ENCODE measurements at regions not wholly inside any gene's neighbourhood (a gene's known extent, or its start where the extent isn't known, plus 50 kb on each side); places are given as distances from the start of the nearest gene placed in this dataset.

- no peak for DNase-seq
Observed at GRCh38 chr16:20259541-20259940, 67.8 kb downstream of the GP2 start.

GRCh38 chr16:20257234-20257633 lies 70.1 kb downstream of the GP2 start:
- no peak for DNase-seq

GRCh38 chr16:20255002-20255401 lies 72.3 kb downstream of the GP2 start:
- DNase-seq, result no peak

- DNase-seq, result no peak
Observed at GRCh38 chr16:20253825-20254224, 73.5 kb downstream of the GP2 start.

DNA sequence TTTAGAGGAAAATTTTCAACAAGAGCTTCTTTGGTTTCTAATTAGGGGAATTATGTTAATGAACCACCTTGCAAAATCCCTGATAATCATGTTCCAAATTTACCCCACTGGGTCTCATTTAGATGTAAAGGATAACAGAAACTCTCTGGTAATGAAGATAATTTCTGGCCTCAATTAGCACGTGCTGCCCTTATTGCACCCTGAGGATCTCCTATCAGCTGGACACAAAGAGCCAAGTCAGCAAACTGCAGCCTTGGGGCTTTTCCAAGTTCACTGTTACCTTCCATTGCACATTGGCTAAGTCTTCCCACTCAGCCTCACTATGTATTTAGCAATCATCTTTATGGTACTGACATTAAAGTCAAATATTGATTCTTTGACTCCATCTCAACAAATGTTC lies 78.1 kb downstream of the GP2 start:
- no peak for DNase-seq

GRCh38 chr16:20247076-20247475 lies 80.2 kb downstream of the GP2 start:
- no peak for DNase-seq

GRCh38 chr16:20243731-20244281 lies 83.5 kb downstream of the GP2 start:
- peak; percentile 55 for DNase-seq

- no peak for DNase-seq
Observed at GRCh38 chr16:20242568-20243255, 84.6 kb downstream of the GP2 start.

GRCh38 chr16:20241321-20241720 lies 86.0 kb downstream of the GP2 start:
- no peak for DNase-seq

DNA sequence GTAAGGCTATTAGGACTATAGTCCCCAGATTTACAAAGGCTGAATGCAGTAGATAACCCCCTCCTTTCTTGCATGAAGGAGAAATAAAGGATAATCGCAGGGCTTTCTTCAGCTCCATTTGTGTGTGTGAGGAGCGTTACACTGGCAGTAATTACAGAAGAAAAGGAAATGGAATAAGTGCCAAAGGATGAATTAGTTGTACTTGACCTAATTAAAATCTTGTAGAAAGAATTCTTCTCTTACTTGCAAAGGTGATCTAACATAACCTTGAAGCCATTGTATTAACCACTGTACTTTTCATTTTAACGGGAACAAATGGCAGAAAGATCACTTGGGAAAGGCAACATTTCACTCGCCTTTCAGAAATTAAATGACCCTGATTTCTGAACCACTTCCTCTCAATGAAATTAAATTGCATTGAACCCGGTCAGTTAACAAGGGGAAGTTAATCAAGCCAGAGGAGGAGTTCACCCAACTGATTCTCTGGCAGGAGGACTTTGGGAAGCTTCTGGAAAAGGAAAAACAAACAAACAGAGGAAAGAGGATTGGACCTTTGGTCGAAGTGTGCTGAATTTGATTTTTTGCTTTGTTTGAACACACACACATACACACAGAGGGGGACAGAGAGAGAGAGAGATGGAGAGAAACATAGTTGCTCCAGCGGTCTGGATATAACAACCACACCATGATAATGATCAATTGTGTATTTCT lies 90.6 kb downstream of the GP2 start:
- no peak for DNase-seq

- DNase-seq, result no peak
Observed at GRCh38 chr16:20225228-20225733, 102.0 kb downstream of the GP2 start.

GRCh38 chr16:20221208-20221607 lies 106.1 kb downstream of the GP2 start:
- no peak for DNase-seq

DNA sequence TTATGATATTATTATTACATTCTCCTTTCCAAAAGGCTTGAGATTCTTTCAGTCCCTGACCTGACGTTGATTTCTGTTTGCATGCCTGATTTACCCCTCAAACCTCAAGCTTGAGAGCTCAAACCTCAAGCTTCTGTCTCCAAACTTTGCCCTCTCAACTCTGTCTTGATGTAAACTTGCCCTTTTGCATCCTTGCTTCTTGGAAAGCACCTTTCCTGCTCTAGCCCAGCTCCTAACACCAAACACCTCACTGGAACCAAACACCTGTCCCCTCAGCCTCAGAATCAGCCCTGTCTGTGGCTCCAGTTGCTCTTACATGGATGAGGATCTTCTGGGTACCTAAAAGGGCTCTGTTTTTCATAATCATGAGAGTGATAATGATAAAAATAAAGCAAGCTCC lies 109.2 kb downstream of the GP2 start:
- no peak for DNase-seq

DNA sequence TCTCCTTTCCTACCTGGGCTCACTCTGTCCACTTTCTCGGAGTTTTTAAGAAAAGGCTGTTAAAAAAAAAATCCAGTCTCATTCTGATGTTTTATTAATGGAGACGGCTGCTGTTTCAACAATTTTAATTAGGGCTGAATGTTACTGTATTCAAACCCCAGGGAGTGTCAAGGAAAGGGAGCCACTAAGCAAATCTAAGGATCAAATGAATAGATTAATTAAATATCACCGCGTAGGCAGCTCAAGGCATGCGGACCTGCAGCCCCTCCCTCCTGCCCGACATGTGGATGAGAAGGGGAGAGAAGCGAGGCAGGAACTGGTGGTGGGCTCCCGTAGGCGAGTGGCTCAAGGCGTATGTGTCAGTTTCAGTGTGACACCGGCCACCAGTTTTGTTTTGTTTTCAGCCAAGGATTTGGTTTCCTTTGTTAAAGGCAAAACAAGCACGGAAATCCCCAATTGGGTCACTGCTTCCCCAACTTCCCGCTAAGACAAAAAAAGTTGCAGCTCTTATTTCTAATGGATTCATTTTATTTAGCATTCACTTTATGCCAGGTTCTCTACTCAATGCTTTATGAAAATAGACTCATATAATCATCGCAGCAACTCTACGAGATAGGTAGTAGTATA lies 110.6 kb downstream of the GP2 start:
- DNase-seq, result no peak

DNA sequence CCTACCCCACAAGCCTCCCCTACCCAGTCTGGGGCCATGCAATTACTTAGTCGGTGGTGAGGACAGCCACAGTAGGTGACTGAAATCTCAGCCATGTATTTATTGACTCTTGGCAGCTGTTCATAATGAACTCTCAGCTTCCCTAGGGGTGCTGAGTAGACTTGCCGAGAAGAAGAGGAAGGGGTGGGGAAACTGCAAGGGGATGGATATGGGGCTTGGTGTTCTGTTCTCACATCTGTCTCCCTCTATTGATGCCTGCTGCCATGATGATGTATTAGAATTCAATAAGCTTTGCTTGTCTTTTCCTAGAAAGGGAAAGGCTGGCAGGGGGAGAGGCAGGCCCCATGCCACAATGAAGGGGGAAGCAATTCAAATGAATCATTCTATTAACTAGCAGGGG lies 112.9 kb downstream of the GP2 start:
- no peak for DNase-seq

DNA sequence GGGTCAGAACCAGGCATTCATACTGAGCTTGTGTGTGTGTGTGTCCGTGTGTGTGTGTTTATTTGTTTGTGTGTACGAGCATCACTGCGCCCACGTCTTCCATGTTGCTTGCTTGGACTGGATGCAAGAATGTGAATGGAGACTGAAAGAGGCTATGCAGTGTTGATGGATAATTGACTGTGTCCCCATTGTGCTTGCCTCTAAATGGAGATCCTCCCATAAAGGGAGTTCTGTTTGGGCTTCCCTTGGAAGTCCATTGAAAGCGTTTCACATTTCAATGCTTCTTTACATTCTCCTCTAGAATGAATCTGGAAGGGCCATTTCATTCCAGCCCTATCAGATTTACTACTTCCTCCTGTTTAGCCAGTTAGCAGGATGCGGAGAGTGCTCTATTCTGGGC lies 124.0 kb downstream of the GP2 start:
- no peak for DNase-seq

DNA sequence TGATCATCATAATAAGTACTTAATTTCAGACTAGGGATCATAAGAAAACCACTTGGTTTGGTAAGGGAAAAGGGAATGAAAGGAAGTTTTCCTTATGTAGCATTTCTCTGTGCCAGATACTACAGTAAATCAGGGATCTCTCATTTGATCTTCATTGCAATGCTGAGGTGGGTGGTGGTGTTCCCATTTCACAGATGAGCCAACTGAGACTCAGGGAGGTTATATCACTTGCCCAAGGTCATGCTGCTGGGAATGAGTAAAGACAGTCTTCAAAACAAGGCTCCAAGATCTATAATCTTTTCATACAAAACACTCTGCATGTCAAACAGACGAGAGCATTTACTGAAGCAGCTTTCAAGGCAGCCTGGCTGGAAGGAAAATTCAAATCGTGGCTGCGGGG lies 124.6 kb downstream of the GP2 start:
- DNase-seq, result no peak

- DNase-seq, result no peak
Observed at GRCh38 chr16:20192801-20193200, 119.1 kb upstream of the GPR139 start.

GRCh38 chr16:20191566-20191965 lies 117.9 kb upstream of the GPR139 start:
- no peak for DNase-seq

- no peak for DNase-seq
Observed at GRCh38 chr16:20181949-20182348, 108.3 kb upstream of the GPR139 start.

- no peak for DNase-seq
Observed at GRCh38 chr16:20181416-20181815, 107.7 kb upstream of the GPR139 start.

- DNase-seq, result no peak
Observed at GRCh38 chr16:20178297-20178696, 104.6 kb upstream of the GPR139 start.

DNA sequence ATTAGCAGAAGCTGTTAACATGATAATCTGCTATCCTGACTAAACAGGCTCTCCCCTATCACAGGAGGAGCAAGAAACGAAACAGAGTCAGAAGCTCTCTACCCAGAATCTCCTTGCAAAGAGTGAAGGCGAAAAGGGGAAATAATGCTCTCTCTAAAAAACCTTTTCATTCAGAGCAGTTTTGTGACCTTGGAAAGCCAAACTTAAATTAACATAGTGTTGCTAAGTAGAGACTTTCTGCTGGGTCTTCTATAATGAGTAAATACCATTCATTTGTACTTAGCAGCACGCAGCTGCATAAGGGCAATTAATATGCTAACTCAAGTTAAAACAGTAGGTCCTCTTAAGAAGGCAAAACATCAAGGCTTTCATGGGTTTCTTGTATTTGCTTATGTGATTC lies 101.7 kb upstream of the GPR139 start:
- DNase-seq, result peak; percentile 83

- DNase-seq, result no peak
Observed at GRCh38 chr16:20167323-20167722, 93.6 kb upstream of the GPR139 start.
